ENCODE measurements at regions not wholly inside any gene's neighbourhood (a gene's known extent, or its start where the extent isn't known, plus 50 kb on each side); places are given as distances from the start of the nearest gene placed in this dataset.
A peak's percentile ranks its signal among the peaks of the same experiment; 100 is the strongest.
"Not testable (repeated sequence)": the region's sequence is repeated elsewhere in the genome, so short reads cannot be mapped to it uniquely, and the experiment has no call there.

DNA sequence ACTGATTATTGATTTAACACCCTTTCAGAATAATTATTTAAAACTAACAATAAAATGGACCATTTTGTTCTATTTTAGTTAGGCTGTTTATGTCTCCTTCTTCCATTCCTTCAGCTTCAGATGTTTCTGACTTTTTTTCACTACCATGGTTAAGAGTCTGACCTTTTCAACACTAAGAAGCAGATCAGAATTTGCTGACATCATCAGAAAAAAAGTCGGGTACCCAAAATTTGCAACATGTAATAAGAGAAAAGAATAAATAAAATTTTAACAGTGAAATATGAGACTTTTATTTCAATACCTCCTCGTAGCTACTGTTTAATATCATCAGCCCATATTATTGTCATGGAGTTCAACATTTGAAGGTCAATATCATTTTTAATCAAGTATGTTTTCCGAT lies 1158.3 kb downstream of the RPIA start:
- no peak for DNase-seq (ENCODE audit: low read depth)
- TF ChIP-seq, protein P1, sequence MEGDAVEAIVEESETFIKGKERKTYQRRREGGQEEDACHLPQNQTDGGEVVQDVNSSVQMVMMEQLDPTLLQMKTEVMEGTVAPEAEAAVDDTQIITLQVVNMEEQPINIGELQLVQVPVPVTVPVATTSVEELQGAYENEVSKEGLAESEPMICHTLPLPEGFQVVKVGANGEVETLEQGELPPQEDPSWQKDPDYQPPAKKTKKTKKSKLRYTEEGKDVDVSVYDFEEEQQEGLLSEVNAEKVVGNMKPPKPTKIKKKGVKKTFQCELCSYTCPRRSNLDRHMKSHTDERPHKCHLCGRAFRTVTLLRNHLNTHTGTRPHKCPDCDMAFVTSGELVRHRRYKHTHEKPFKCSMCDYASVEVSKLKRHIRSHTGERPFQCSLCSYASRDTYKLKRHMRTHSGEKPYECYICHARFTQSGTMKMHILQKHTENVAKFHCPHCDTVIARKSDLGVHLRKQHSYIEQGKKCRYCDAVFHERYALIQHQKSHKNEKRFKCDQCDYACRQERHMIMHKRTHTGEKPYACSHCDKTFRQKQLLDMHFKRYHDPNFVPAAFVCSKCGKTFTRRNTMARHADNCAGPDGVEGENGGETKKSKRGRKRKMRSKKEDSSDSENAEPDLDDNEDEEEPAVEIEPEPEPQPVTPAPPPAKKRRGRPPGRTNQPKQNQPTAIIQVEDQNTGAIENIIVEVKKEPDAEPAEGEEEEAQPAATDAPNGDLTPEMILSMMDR (conservative IDR thresholded peaks at IDR 0.05; ENCODE audit: low read length) = no peak
- no peak overlapping the region for H3K4me3 ChIP-seq (ENCODE audit: low read length)

DNA sequence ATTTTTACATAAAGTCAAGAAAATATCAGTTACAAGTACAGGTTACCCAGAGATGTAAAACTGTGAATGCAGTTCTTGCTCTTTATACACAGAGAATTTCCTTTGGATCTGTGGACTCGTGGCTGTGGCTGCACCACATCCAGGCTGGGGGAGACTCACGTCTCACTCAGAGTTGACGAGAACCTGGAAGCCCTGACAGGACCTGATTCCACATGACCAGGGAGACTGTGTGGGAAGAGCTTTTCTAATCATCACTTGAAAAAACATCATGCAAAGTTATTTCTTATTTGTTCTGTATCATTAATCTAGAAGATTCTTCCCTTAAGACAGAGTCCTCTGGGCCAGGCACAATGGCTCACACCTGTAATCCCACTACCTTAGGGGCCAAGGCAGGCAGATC lies 1159.0 kb downstream of the RPIA start:
- no peak for DNase-seq (ENCODE audit: low read depth)
- TF ChIP-seq, protein P1 (conservative IDR thresholded peaks at IDR 0.05; ENCODE audit: low read length) = no peak
- H3K4me3 ChIP-seq (ENCODE audit: low read length) = no peak overlapping the region

DNA sequence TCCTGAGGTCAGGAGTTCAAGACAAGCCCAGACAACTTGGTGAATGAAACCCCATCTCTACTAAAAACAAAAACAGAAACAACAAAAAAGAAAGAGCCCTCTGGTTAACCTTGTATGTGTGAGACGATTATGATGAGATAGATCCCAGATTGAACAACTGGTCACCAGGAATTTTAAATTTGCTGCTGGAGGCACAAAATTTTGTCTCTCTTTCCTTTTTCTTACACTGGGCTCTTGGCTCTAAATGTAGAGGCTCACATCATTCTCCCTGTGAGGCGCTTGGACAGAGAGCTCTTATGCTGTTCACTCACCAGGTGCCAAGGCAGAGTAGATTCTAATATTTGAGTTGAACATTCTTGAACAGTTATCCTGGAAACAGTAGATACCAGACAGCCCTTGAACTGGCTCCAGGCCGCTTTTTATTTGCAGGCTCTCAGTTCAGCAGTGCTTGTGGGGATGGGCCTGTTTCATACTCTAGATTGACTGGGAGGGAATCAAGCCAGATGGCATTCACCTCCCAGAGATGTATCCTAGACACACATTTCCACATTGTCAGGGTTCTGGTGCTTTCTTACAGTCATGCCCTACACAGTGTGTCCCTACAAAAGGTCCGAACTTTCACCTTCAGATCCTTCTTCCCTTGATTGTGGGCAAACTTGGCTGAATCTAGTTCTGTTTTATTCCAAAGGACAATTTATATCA lies 1159.6 kb downstream of the RPIA start:
- H3K4me3 ChIP-seq (ENCODE audit: low read length) = no peak overlapping the region

DNA sequence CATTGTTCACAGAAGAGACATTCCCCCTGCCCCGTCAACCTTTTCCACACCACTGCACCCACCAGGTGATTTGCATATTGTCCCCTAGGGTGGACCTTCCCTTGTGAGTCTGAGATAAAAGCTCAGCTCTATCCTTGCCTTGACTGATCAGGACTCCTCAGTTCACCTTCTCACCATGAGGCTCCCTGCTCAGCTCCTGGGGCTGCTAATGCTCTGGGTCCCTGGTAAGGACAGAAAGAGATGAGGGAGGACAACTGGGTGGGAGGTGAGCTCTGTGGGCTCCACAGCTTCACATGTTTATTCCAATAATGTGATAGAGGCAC lies 1160.1 kb downstream of the RPIA start:
- no peak for DNase-seq (ENCODE audit: low read depth)
- TF ChIP-seq, protein P1 (conservative IDR thresholded peaks at IDR 0.05; ENCODE audit: low read length) = no peak
- H3K4me3 ChIP-seq (ENCODE audit: low read length) = no peak overlapping the region

More for the DNA sequence above, 1159.6 kb downstream of the RPIA start:
- no peak for DNase-seq (ENCODE audit: low read depth)
- TF ChIP-seq, protein P1 (conservative IDR thresholded peaks at IDR 0.05; ENCODE audit: low read length) = no peak

DNA sequence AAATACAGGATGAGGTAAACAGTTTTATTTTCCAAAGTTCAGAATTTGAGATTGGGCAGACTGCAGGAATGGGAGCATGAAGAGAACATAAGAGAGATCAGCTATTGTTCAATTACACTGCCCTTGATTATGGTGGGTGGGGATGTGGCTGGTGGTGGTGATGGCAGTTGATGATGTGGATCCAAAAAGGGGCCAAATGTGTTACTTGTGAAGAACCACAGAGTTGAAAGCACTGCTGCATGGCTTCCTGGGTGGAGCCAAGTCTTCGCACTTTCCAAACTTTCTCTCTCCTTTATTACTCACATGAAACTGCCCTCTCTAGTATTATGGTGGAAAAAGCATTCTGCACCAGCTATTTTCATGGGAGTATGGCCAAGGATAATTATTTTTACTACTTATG lies 1162.0 kb downstream of the RPIA start:
- not testable (repeated sequence) for H3K4me3 ChIP-seq (ENCODE audit: low read length); DNase-seq (ENCODE audit: low read depth)

DNA sequence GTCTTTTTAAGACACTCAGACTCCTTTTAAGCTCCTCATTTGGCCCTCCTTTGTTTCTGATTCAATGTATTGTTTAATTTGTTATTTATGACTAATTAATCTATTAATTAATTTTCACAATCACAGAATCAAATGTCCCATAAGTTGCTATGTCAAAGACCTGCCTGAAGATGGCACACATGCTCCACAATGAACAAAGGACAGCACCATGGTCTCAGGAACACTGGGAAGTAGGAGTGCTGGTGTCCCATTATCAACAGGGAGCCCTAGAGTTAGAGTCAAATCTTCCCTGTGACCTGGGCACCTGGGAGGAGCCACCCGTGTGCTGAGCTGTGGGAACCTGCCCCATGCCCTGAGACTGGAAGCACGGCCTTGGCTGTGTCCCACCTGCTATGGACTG lies 1164.3 kb downstream of the RPIA start:
- TF ChIP-seq, protein P1 (conservative IDR thresholded peaks at IDR 0.05; ENCODE audit: low read length) = 0 out of 2 replicates have a peak, but pooled peaks have one; percentile 10
- DNase-seq (ENCODE audit: low read depth); H3K4me3 ChIP-seq (ENCODE audit: low read length): not testable (repeated sequence)

DNA sequence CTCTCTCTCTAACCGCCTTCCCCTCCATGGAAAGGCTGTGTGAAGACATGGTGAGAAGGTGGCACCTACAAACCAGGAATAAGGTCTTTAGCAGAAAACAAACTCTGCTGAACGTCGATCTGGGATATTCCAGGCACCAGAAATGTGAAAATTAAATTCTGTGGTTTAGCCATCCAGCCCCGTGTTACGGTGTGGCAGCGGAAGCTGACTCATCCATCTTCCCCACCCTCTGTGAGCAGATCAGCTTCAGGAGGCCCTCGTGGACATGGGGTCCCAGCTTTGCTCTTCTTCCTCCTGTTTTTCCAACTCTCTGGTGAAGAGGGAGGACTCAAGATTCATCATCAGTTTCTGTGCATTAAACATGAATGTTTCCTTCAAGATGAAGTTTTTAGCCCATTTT lies 1164.8 kb downstream of the RPIA start:
- H3K4me3 ChIP-seq (ENCODE audit: low read length); DNase-seq (ENCODE audit: low read depth): not testable (repeated sequence)

DNA sequence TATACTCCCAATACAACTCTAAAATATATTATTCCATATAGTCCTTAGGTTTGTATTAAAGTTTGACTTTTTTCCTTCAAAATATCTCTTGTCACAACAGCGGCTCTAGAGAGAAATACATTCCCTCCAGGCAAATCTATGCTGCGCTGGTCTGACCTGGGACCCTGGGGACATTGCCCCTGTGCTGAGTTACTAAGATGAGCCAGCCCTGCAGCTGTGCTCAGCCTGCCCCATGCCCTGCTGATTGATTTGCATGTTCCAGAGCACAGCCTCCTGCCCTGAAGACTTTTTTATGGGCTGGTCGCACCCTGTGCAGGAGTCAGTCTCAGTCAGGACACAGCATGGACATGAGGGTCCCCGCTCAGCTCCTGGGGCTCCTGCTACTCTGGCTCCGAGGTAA lies 1170.7 kb downstream of the RPIA start:
- H3K4me3 ChIP-seq (ENCODE audit: low read length); DNase-seq (ENCODE audit: low read depth): not testable (repeated sequence)

DNA sequence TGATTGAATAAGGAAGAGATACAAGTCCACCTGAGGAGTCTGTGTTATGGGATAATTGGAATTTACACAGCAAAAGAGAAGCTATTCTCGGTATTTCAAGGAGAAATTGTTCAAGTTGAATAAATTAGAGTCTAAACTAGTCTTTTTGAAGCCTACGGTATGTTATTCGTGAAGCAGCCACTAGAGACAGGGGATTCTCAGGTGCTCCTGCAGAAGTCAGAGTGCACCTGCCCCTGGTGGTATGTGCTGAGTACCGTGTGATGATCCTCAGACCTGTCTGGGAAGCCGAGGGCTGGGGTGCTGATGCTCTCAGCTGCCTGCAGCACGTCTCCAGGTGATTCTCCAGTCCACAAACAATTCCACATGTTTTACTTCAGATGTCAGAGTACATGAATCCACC lies 1171.7 kb downstream of the RPIA start:
- not testable (repeated sequence) for DNase-seq (ENCODE audit: low read depth); H3K4me3 ChIP-seq (ENCODE audit: low read length)

DNA sequence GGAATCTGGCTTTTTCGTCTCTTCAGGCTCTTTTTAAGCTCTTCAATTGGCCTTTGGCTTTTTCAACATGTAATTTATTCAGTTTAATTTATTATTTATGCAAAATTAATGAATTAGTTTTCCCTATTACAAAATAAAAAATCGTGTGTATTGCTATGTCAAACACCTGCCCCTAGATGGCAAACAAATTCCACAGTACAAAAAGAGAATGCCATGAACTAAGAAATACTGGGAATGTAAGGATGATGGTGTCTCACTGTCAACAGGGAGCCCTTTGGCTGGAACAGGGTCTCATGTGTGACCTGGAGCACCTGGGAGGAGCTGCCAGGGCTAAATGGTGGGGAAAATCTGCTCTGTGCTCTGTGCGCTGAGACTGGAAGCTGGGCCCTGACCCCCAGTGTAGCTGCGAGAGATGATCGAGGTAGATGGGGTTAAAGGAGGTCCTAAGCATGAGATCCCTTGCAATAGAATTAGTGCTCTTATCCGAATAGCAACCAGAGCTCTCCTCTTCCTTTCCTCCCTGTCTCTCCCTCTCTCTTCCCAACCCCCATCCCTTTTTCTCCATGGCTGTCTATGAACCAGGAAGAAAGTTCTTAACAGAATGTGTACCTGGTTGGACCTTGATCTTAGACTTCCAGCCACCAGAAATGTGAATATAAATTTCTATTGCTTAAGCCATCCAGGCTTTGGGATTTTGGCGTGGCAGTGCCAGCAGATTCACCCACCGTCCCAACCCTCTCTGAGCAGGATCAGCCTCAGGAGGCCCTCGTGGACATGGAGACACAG lies 1183.5 kb downstream of the RPIA start:
- not testable (repeated sequence) for DNase-seq (ENCODE audit: low read depth); H3K4me3 ChIP-seq (ENCODE audit: low read length)

DNA sequence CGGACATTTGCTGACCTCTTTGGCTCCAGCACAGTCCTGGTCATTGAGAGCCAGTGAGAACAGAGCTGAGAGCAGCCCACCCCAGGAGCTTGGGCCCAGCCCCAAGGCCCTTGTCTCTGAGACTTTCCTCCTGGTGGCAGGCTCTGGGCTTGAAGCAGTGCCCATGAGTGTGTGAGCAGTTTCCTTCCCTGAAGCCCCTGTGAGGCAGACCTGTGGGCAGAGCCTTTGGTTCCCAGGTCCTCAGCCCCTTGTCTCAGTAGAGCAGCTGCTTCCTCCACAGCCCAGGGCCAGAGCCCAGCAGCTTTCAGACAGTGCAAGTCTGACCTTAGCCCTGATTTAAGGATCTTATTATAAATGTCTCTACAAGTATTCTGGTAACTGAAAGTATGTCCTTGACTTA lies 1185.0 kb downstream of the RPIA start:
- not testable (repeated sequence) for DNase-seq (ENCODE audit: low read depth); H3K4me3 ChIP-seq (ENCODE audit: low read length)

DNA sequence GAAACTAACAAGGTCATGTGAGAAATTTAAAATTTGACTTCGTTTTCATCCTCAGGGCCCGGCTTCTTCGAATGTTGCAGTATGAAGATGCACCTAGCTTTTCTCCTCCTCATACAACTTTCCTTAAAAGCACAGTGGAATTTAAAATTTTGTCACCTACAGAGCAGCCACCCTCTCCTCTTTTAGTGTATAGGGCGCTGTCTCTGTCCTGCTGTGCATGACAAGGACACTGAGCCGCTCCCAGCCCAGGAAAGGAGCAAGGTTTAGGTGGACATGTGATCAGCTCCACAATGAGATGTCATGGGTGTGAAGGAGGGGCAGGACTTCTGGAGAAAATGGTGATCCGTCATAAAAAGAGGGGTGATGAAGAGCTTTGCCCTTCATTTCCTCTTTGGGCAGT lies 1185.4 kb downstream of the RPIA start:
- not testable (repeated sequence) for DNase-seq (ENCODE audit: low read depth); H3K4me3 ChIP-seq (ENCODE audit: low read length)

DNA sequence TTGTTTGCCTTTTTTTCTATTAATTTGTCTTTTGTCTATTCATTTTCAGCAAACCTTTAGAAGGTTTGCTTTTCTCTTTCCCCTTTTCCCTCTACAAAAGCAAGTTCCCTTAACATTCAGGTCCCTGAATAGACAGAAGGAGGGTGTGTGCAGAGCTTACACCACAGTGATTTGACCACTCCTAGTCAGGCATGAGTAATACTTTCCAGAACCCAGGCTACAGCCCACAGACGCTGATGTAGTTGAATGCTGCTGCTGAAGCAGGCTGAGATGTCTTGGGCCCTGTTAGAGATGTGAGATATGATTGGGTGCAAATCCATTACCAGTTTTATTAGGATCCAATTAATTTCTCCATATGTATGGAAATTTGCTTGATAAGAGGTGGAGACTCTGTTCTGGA lies 1191.4 kb downstream of the RPIA start:
- DNase-seq (ENCODE audit: low read depth); H3K4me3 ChIP-seq (ENCODE audit: low read length): not testable (repeated sequence)

All from AG10803 (cell line).